GM21367 (cell line): ENCODE measurements at regions not wholly inside any gene's neighbourhood (a gene's known extent, or its start where the extent isn't known, plus 50 kb on each side); places are given as distances from the start of the nearest gene placed in this dataset.

Experiments used
- ATAC-seq: cut with Tn5 transposase; IDR thresholded peaks from one replicate; pipeline ENCODE4 v1.9.1; 2021; ENCODE audit not compliant: unreplicated experiment

GRCh38 chr1:188364927-188365449 lies 1536.2 kb downstream of the PLA2G4A start:
- no peak for ATAC-seq

DNA sequence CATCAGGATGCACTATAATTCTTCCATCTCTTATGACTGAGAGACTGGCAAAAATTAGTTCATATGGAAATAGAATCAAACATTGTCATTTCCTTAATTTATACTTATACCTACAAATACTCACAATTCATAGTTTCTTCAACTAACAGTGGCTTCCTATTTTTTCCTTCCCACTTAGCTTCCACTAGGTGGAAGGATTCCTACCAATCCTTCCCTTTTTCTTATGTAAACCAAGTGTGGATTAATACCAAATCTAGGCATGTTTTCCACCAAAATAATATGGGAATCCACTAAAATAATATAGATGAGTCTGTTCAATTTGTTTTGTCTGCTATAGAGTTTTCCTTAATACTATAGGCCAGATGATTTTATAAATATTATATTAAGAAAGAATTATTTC lies 1537.1 kb downstream of the PLA2G4A start:
- no peak for ATAC-seq

- no peak for ATAC-seq
Measured at GRCh38 chr1:188367661-188368060, 1538.9 kb downstream of the PLA2G4A start.

GRCh38 chr1:188371295-188371806 lies 1542.6 kb downstream of the PLA2G4A start:
- ATAC-seq = no peak

DNA sequence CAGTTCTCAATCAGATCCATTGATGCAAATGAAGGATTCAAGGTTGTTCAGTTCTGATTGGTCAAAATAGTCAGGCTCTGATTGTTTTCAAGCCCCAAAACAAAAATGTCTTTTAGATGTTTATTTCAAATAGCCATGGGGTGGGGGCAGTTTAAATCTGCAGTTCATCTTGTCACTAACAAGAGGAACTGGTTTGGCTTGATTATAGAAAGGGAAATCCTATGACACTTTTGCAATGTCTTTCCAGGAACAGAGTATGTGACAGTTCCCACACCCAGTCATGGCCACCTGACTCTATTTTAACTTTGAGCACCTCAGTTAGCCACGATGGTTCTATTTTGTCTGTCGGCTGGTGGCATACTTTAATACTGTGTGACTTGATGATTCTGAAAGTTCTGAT lies 1544.1 kb downstream of the PLA2G4A start:
- no peak for ATAC-seq

DNA sequence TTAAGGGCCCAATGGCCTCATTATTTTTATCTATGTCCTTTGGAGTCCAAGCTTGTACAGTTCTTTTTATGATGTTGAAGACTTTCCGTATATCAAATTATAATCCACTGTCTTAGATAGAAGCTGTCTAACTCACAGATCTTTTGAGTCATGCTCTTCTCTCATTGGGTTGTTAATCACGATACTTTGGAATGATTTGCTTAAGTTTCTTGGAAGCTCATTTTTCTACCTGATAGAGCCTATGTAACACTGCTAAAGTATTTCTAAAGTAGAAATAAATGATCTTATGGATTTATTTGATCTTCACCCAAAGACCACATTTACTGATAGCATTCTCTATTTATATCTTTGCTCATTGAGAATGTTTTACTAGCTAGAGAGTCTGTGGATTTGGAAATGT lies 1554.1 kb downstream of the PLA2G4A start:
- ATAC-seq = no peak

- ATAC-seq = no peak
Measured at GRCh38 chr1:188386161-188386560, 1557.4 kb downstream of the PLA2G4A start.

GRCh38 chr1:188386666-188387065 lies 1557.9 kb downstream of the PLA2G4A start:
- no peak for ATAC-seq

GRCh38 chr1:188394677-188395076 lies 1565.9 kb downstream of the PLA2G4A start:
- ATAC-seq = no peak

GRCh38 chr1:188397521-188397920 lies 1568.8 kb downstream of the PLA2G4A start:
- no peak for ATAC-seq

DNA sequence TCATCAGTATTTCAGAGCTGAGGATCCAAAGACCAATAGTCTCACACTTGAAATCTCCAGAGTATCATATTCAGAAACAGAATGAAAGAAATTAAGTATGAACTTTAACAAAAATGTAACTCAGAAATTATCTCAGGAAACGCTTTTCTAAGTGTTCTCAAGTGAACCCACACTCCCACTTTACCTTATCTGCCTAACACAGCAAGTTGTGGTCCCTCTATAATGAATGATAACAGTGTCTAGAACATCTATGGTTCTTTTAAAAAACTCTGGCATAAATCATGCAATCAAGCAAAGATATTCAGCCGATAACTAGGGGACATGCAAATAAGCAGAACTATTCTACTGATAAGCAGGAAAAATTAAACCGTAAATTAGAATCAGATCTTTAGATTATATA lies 1574.2 kb downstream of the PLA2G4A start:
- ATAC-seq = no peak

DNA sequence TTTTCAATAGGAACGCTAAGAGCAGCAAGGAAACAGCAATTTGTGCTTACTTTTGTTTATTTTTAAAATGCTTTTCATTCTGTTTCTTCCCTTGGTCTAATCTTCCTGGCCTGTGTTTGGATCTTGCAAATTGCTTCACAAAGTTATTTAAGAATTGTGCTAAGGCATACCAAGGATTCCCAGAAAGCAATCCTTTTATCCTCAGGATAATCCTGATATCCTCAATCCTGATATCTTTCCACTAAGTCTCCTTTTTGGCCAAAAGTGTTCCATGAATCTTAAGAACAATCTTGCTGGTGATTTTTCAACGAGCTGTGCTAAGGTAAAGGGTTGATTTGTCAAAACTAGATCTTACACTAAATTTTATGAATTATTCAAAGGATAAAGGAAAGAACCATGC lies 1577.9 kb downstream of the PLA2G4A start:
- ATAC-seq = no peak

DNA sequence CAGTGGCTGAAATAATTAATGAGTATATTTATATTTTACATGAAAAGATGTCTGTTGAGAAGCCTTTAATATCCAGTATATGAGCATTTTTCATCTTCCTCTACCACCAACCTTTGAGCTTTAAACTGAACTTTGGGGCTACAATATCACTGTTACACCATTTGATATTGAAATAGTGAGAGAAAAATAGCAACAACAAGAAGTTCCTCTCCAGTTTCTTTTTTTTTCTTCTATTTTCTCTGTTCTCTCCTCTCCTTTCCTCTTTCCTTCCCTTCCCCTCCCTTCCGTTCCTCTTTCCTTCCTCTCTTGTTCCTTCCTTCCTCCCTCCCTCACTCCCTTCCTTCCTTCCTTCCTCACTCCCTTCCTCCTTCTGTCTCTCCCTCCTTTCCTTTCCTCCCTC lies 1591.4 kb downstream of the PLA2G4A start:
- no peak for ATAC-seq

DNA sequence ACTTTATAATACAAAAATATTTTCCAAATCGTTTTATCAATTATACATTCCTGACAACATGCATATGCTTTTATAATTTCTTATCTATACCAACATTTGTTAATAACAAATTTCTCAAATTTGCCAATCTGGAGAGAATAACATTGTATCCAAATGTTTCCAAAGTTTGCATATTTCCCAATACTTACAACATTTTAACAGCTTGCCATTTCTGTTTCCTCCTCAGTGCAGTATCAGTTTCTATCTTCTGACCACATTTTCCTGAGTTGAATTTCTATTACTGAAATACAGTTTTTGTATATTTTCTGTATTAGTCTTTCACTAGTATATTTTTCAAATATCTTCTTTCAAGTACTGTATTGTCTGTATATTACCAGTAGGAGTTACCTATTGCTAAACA lies 1594.3 kb downstream of the PLA2G4A start:
- ATAC-seq = no peak

GRCh38 chr1:188424176-188424575 lies 1595.4 kb downstream of the PLA2G4A start:
- no peak for ATAC-seq

DNA sequence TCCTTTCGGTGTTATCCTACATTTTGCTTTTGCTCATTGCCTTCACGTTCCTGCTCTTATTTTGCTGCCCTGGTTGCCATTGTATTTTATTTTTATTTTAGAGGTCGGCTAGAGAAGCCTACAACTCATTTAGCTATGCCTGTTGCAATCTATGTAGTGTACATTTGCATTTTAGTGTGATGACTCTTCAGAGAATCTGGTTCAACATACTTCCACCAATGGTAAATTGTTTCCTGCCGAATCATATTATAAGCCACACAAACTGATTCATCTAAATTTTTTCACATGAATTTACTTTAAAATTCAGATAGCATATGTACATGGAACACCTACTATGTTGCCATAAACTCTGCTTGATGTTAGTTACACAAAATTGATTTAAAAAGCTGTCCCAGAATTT lies 1596.9 kb downstream of the PLA2G4A start:
- ATAC-seq = no peak

GRCh38 chr1:188426561-188426960 lies 1597.8 kb downstream of the PLA2G4A start:
- ATAC-seq = no peak

DNA sequence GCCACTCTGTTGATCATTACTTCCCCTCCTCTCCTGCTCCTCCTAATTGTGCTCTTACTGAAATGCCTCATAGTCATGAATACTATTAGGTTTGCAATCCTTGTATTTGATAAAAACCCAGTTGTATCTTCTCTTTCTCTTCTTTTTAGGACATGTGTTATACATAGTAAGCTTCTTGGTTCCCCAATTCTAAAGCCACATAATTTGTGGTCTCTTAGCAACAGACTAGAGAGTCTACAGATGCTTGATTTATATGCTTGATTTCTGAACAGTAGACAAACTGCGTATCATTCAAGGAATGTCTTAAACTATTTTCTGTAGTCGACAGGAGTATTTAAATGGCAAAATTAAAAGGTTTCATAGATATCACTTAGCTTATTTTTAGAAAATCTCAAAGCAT lies 1598.9 kb downstream of the PLA2G4A start:
- no peak for ATAC-seq

DNA sequence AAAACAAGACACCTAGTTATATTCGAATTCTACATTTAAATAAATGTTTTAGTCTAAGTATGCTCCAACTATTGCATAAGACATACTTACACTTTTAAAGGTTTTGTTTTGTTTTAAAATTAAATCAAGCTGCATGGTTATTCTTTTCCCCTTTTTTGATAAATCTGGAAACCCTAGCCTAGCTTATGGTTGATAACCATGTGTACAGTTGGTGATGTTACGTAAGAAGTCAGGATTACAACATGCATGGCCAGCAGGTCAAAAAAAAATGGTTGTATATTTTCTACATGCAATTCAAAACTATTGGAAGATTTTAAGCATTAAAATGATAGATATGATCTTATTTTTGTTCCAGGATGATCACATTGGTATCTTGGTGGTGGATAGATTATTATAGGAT lies 1600.6 kb downstream of the PLA2G4A start:
- no peak for ATAC-seq

DNA sequence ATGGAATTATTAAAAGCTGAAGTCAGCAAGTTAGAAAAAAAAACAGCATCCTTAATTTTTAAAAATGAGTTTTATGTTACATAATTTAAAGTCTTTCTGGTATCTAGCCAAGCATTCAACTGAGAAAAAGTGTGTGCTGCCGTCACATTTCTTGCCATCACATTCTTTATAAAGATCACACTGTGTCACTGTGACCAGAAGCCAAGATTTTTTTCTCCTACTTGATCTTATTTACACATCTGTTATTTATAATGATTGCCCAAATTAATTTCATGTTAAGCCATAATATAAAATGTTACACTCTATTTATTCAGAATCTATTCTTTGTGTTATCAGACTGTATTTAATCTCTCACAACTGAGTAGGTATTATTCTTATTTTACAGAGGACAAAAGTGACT lies 1603.7 kb downstream of the PLA2G4A start:
- no peak for ATAC-seq

GRCh38 chr1:188433425-188433824 lies 1604.7 kb downstream of the PLA2G4A start:
- no peak for ATAC-seq

- no peak for ATAC-seq
Measured at GRCh38 chr1:188444526-188444925, 1615.8 kb downstream of the PLA2G4A start.

- ATAC-seq = no peak
Measured at GRCh38 chr1:188462837-188463236, 1634.1 kb downstream of the PLA2G4A start.

DNA sequence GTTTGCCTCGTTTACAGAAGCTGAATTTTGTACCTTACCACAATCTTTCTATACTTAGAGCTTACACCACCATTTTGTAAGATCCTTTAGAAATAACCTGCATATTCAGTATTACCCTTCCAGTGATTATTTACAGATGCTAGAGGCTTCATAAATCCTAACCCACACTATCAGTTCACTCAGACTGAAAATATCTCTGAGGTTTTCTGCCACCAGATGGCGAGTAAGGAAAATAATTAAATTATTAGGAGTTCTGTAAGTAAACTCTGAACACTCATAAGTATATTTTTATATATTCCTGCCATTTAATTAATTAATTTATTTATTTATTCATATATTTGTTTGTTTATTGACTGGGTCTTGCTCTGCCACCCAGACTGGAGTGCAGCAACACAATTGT lies 1635.2 kb downstream of the PLA2G4A start:
- no peak for ATAC-seq
